GM19043 (cell line): ENCODE measurements at regions not wholly inside any gene's neighbourhood (a gene's known extent, or its start where the extent isn't known, plus 50 kb on each side); places are given as distances from the start of the nearest gene placed in this dataset.

ENCODE experiments used
- ATAC-seq: cut with Tn5 transposase; IDR thresholded peaks from one replicate; pipeline ENCODE4 v1.9.1; 2021; ENCODE audit warnings: low read depth; ENCODE audit not compliant: unreplicated experiment

- ATAC-seq: no peak
These were observed 324.5 kb downstream of the KCNN2 start for GRCh38 chr5:114686356-114686755.

GRCh38 chr5:114678778-114679177, 316.9 kb downstream of the KCNN2 start:
- no peak for ATAC-seq

GRCh38 chr5:114665551-114665950, 303.7 kb downstream of the KCNN2 start:
- ATAC-seq: no peak

DNA sequence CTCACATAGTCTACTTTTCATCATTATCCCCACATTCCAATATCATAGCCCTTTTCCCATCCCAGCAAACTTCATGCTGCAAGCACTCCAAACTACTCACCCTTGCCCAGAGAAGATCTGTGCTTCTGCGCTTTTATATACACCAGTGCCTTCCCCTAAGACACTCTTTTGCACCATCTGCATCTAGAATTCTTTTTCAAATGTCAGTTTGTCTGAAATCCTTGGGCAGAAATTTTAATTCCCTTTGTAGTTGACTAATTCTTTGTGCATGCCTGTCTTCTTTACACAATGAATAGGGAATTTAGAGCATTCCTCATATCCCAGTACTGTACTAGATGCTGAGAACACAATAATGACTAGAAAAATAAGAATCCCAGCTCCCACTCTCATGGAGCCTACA, 298.9 kb downstream of the KCNN2 start:
- no peak for ATAC-seq

DNA sequence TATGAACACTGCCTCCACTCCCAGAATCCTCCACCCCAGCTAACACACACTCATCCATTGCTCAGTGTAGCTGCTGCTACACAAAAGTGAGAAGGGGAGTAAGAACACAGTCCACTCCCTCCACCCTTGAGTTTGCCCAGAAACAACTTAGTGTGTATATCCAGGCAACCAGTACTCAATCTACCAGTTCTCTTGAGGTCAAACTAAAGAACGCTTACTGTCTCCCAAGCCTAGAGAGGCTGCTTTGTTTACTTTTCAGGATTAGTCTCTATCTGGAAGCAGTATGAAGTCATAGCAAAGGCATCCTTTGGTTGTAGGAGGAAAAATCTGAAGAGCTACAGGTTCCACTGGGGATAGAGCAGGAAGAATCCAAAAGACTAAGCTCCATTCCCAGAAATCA, 296.3 kb downstream of the KCNN2 start:
- ATAC-seq: no peak

DNA sequence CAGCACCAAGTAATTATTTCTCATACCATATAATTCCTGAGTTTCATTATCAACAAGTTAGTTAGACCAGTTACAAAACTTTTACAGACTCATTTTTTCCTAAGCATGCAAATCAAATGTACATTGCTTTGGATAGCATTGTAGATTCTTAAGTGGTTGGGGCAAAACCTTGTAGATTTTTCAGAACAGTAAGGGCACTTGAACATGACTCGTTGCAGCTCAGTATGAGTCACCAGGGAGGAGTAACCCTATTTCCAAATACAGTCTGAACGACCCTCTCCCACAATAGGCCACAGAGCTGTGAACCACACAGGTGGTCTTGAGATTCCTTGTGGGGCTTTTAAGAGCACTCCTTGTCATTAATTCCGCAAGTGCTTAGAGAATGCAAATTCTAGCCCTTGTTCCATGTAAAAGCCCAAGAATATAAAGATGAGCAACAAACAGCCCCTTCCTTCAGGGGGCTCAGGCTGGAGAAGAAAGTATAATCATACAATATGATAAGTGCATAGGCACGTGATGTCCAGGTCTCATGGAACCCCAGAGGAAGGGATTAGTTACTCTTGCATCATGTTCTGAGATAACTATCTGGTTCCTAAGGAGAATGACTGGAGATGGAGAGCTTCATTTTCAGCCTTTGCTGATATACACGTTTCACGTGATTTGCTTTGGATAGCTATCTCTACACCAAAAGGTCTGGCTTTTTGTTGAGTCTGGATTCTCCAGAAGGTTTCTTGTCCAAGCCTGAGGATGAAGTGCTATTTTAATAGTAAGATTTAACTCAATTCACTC, 295.7 kb downstream of the KCNN2 start:
- ATAC-seq: no peak

DNA sequence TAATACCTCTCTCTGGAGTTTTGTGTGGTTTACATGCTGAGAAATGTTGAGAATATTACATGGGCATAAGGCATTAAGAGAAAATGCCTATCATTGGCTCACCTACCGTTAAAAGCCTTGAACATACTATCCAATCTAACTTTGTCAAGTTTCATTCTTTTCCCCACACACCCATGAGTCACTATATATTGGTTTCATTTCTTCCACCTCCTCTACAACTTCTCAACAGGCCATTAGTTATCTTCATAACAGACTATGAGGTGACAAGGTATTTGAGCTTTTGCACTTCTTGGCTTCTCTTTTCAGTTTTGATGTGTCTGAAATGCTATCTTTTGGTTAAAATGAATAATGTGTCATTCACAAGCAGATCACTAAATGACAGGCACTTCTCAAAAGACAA, 288.0 kb downstream of the KCNN2 start:
- ATAC-seq: no peak

- no peak for ATAC-seq
These were observed 287.1 kb downstream of the KCNN2 start for GRCh38 chr5:114648940-114649339.

DNA sequence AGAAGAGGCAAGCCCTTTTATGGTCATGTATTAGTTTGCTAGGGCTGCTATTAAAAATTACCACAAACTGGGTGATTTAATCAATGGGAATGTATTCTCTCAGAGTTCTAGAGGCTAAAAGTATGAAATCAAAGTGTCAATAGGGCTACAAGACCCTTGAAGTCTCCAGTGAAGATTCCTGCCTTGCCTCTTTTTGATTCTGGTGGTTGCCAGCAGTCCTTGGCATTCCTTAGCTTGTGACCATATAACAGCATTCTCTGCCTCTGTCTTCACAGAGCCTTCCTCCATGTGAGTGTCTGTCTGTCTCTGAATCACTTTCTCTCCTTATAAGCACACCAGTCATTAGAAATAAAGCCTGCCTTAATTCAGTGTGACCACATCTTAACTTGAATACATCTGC, 282.7 kb downstream of the KCNN2 start:
- ATAC-seq: no peak

GRCh38 chr5:114636271-114636670, 274.4 kb downstream of the KCNN2 start:
- no peak for ATAC-seq

DNA sequence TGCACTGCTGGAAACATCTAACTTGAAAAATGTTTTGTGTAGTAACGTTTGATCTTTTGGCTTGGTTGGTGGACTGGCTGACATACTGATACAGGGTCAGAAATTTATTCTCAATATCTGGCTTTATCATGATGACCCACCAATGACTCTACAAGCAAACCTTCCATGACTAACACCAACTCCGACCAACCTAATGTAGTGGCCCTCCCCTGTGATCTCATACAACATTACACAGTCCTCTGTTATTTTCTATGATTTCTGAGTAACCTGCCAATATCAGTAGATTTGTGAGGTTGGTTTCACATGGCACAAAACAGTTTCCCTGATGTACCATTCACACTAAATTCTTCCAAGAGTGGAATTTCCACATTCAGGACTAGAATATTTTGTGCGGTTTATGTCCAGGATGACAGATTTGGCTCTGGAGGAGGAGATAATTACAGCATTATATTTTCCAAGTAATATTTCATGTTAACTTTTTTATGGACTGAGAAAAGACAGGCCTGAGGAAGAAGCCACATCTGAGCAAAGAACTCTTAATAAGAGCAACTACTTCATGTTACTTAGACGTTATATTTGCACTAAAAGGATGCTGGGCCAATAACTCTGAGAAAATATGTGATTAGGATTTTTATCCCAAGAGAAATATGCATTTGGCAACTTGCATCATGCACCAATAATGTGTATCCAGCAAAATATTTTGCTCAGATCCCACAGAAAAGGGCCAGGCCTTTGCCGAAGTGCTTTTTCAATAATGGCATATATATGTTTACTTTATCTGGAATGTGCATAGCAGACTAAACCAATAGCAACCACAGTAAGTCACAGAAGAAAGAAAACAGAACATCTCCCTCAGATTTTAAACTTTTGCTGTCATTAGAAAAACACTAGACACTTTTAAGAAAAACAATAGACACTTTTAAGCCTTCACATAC, 273.4 kb downstream of the KCNN2 start:
- ATAC-seq: no peak

- no peak for ATAC-seq
These were observed 272.6 kb downstream of the KCNN2 start for GRCh38 chr5:114634517-114634916.

- ATAC-seq: no peak
These were observed 250.5 kb downstream of the KCNN2 start for GRCh38 chr5:114612406-114612805.

- no peak for ATAC-seq
These were observed 219.3 kb downstream of the KCNN2 start for GRCh38 chr5:114581136-114581535.

DNA sequence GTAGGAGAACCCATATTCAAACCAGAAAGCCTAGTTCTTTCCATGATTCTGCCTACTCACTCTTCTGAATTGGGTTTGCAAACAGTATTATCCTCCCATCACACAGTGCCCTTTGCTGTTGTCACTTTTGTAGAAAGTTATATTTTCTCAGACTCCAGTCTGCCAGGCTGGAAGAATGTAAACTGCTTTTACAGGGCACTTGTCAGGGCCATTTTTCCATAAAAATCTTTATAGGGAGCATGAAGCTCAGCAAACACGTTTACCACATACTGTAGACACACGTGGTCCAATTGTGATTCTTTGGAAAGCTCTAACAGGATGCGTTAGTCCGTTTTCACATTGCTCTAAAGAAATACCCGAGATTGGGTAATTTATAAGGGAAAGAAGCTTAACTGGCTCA, 204.0 kb downstream of the KCNN2 start:
- ATAC-seq: no peak

GRCh38 chr5:114565139-114565538, 203.3 kb downstream of the KCNN2 start:
- no peak for ATAC-seq

GRCh38 chr5:114561415-114561814, 199.5 kb downstream of the KCNN2 start:
- ATAC-seq: no peak
